ENCODE measurements at regions not wholly inside any gene's neighbourhood (a gene's known extent, or its start where the extent isn't known, plus 50 kb on each side); places are given as distances from the start of the nearest gene placed in this dataset.
A peak's percentile ranks its signal among the peaks of the same experiment; 100 is the strongest.

GRCh38 chr22:22810018-22810427, 77.6 kb upstream of the IGLL5 start:
- TF ChIP-seq CTCF (IDR thresholded peaks at IDR 0.05; ENCODE audit: insufficient read depth, low read depth, low read length, missing control alignments) = peak; percentile 54
- no peak overlapping the region for H3K4me3 ChIP-seq (ENCODE audit: low read length)
- DNase-seq (ENCODE audit: low read depth) = peak; percentile 21

GRCh38 chr22:22810471-22810870, 77.1 kb upstream of the IGLL5 start:
- DNase-seq (ENCODE audit: low read depth) = no peak
- no peak overlapping the region for H3K4me3 ChIP-seq (ENCODE audit: low read length)
- no peak for TF ChIP-seq CTCF (IDR thresholded peaks at IDR 0.05; ENCODE audit: insufficient read depth, low read depth, low read length, missing control alignments)

GRCh38 chr22:22811016-22812009, 76.3 kb upstream of the IGLL5 start:
- TF ChIP-seq CTCF (IDR thresholded peaks at IDR 0.05; ENCODE audit: insufficient read depth, low read depth, low read length, missing control alignments) = no peak
- no peak overlapping the region for H3K4me3 ChIP-seq (ENCODE audit: low read length)
- DNase-seq (ENCODE audit: low read depth) = no peak

- TF ChIP-seq CTCF (IDR thresholded peaks at IDR 0.05; ENCODE audit: insufficient read depth, low read depth, low read length, missing control alignments) = no peak
- H3K4me3 ChIP-seq (ENCODE audit: low read length) = no peak overlapping the region
Measured at GRCh38 chr22:22812031-22812905, 75.3 kb upstream of the IGLL5 start.

GRCh38 chr22:22813126-22814075, 74.2 kb upstream of the IGLL5 start:
- no peak overlapping the region for H3K4me3 ChIP-seq (ENCODE audit: low read length)
- no peak for DNase-seq (ENCODE audit: low read depth)
- TF ChIP-seq CTCF (IDR thresholded peaks at IDR 0.05; ENCODE audit: insufficient read depth, low read depth, low read length, missing control alignments) = no peak

More at GRCh38 chr22:22812031-22812905, 75.3 kb upstream of the IGLL5 start:
- DNase-seq (ENCODE audit: low read depth) = no peak
